ENCODE measurements at regions not wholly inside any gene's neighbourhood (a gene's known extent, or its start where the extent isn't known, plus 50 kb on each side); places are given as distances from the start of the nearest gene placed in this dataset.

DNA sequence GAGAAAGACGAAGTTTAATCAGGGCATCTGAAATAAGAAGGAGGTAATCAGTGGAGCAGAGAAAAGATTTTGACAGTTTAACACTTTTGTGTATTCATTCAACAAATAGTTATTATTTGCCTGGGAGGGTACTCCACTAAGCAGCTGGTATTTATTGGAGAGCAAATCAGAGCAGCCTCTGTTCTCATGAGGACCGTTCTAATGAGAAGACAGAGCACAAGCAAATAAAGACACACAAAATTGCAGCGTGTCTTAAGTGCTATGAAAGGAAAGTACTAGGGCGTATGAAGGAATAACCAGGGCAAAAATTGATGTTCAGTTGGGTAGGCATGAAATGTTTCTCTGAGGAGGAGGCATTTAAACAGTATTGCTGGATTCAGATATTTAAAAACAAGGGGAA lies 302.9 kb upstream of the RARB start:
- Histone ChIP-seq H3K36me3 (ENCODE audit: low read depth) (no peaks in the 10 kb centered on the region), H3K4me3 (no peak overlapping the region), H3K9me3 (peaks cover 9% of the 10 kb centered on the region), H3K4me1 (ENCODE audit: low read depth) (no peaks in the 10 kb centered on the region)
- DNase-seq, result no peak
- TF ChIP-seq, protein P1, sequence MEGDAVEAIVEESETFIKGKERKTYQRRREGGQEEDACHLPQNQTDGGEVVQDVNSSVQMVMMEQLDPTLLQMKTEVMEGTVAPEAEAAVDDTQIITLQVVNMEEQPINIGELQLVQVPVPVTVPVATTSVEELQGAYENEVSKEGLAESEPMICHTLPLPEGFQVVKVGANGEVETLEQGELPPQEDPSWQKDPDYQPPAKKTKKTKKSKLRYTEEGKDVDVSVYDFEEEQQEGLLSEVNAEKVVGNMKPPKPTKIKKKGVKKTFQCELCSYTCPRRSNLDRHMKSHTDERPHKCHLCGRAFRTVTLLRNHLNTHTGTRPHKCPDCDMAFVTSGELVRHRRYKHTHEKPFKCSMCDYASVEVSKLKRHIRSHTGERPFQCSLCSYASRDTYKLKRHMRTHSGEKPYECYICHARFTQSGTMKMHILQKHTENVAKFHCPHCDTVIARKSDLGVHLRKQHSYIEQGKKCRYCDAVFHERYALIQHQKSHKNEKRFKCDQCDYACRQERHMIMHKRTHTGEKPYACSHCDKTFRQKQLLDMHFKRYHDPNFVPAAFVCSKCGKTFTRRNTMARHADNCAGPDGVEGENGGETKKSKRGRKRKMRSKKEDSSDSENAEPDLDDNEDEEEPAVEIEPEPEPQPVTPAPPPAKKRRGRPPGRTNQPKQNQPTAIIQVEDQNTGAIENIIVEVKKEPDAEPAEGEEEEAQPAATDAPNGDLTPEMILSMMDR (IDR thresholded peaks at IDR 0.05), result no peak
- no peak for ATAC-seq
- intact Hi-C loops (cut with DNase I, micrococcal nuclease), result loop anchor here in 1 of 2 donors (10.0 kb wide), 1 partner anchor 50 kb away; no protein-coding TSS in a partner anchor

DNA sequence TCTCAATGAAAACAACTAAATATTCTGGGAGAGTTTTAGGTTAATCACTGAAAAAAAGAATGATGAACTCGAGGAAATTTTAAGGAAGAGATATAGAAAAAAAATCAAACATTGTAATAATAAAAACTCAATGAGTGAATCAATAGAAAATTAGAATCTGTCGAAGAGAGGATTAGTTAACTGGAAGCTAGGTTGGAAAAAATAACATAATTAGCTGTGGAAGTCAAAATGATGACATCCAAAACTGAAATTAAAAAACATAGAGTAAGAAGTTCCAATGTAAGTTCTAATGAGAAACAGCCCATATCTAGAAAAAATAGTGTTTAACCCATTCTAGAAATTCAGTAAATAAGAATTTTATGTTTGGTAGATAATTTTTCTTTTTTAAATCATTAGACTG lies 299.3 kb upstream of the RARB start:
- Histone ChIP-seq H3K4me3 (no peak overlapping the region), H3K4me1 (ENCODE audit: low read depth) (no peaks in the 10 kb centered on the region), H3K9me3 (peaks cover 9% of the 10 kb centered on the region), H3K36me3 (ENCODE audit: low read depth) (no peaks in the 10 kb centered on the region)
- ATAC-seq, result no peak
- TF ChIP-seq, protein P1 (IDR thresholded peaks at IDR 0.05), result no peak
- intact Hi-C loops (cut with DNase I, micrococcal nuclease), result loop anchor here in 1 of 2 donors (10.0 kb wide), 1 partner anchor 46 kb away; no protein-coding TSS in a partner anchor
- no peak for DNase-seq

DNA sequence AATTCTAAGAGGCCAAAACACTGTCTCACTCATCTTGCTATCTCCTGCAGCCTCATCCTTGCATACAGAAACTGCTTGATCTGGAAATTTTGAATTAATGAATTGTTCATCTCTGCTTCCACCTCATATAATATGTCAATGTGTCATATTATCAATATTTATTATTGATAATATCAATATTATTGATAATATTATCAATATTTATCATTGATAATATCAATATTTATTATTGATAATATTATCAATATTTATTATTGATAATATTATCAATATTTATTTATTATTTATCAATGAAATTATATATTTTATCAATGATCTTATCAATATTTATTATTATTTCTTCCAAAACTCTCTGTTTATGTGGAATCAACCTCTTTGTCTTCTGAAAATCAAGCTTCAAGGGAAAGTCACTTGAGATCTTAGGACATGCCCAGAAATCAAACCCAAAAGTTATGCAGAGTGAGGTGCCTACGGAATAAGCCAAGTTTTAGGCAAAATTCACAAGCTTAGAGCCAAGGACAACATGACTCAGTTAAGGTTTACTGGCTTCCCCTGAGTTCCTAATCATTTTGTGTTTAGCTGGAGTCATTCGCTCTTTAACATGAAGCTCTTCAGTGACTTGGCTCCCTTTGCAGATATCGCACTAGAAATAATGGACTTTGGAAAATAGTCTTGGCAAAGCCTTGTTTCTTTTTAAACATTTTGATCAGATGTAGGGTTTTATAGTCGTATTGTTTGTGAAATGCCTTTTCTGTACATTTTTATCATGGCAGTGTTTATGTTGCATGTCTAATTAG lies 297.1 kb upstream of the RARB start:
- H3K4me1 ChIP-seq (ENCODE audit: low read depth), result no peaks in the 10 kb centered on the region
- ATAC-seq (no peak), DNase-seq (no peak)
- TF ChIP-seq, protein P1 (IDR thresholded peaks at IDR 0.05), result no peak
- intact Hi-C loops (cut with DNase I, micrococcal nuclease), result no loop called here
- H3K9me3 ChIP-seq, result peaks cover 9% of the 10 kb centered on the region
- H3K36me3 ChIP-seq (ENCODE audit: low read depth), result no peaks in the 10 kb centered on the region
- no peak overlapping the region for H3K4me3 ChIP-seq

DNA sequence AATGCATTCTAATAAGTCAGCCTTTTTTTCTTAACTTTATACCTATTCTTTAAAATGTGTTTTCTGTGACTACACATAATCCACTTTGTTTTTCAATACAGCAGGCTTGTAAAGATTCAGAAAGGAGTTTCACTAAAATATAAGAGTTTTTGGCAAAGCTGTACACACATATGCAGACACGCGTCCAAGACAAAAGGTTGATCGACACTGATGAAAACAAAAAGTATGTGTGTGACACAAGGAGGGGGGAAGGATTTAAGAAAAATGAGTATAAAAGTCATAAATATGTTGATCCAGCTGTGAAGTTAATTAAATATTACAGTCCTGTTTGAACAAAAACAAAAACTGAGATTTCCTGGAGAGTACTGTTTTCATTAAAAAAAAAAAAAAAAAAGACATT lies 294.5 kb upstream of the RARB start:
- ATAC-seq, result no peak
- intact Hi-C loops (cut with DNase I, micrococcal nuclease), result no loop called here

DNA sequence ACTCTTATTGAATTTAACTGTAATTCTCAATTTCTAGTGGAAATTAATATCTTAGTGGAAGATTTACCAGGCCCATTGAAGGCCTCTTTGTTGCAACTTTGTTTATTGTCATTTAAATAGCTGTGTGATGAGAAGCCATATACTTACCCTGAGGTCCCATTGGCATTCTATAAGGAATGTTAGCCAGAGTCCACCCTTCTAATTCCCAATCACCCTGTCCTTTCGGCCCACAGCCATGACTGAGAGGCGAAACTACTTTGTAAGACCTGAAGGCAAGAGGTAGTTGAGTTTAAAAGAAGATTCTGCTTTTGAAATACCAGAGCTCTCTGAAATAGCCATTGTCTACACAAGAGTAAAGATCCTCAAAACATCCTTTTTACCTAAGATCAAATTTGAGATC lies 290.5 kb upstream of the RARB start:
- no peak for ATAC-seq
- intact Hi-C loops (cut with DNase I, micrococcal nuclease), result no loop called here

More for the DNA sequence above, 294.5 kb upstream of the RARB start:
- H3K36me3 ChIP-seq (ENCODE audit: low read depth), result no peaks in the 10 kb centered on the region
- TF ChIP-seq, protein P1 (IDR thresholded peaks at IDR 0.05), result no peak
- H3K4me3 ChIP-seq, result no peak overlapping the region
- H3K9me3 ChIP-seq, result peaks cover 7% of the 10 kb centered on the region
- DNase-seq, result no peak
- no peaks in the 10 kb centered on the region for H3K4me1 ChIP-seq (ENCODE audit: low read depth)

More for the DNA sequence above, 290.5 kb upstream of the RARB start:
- DNase-seq, result no peak
- no peak overlapping the region for H3K4me3 ChIP-seq
- no peaks in the 10 kb centered on the region for H3K36me3 ChIP-seq (ENCODE audit: low read depth)
- peaks cover 3% of the 10 kb centered on the region for H3K4me1 ChIP-seq (ENCODE audit: low read depth)
- TF ChIP-seq, protein P1 (IDR thresholded peaks at IDR 0.05), result no peak
- H3K9me3 ChIP-seq, result no peaks in the 10 kb centered on the region

Data from mucosa of descending colon (tissue), 3 donors.